ENCODE measurements at regions not wholly inside any gene's neighbourhood (a gene's known extent, or its start where the extent isn't known, plus 50 kb on each side); places are given as distances from the start of the nearest gene placed in this dataset.

DNA sequence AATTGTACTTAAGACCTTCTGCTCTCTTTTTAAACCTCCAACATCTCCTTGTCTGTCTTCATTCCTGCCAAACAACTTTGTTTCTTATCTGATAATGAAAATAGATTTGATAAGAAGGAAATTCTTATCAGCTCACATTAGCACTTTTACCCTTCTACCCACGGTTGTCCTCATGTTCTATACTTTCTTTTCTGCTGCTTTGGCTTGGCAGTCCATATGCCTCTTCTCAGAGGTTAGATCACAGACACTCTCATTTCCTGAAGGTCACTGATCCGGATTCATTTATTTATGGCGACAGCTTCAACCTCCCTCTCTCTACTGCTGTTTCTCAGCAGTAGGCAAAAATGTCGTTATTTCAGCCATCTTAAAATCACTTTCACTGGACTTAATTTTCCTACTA lies 2015.8 kb downstream of the NCAM2 start:
- Histone ChIP-seq H3K9me3 (ENCODE audit: control insufficient read depth, insufficient read depth, low read length) (peaks cover 14% of the 10 kb centered on the region), H3K27me3 (ENCODE audit: control insufficient read depth, insufficient read depth, low read length) (no peaks in the 10 kb centered on the region), H3K27ac (ENCODE audit: low read depth, low read length) (no peak overlapping the region), H3K4me3 (ENCODE audit: low read depth, low read length) (no peak overlapping the region)
- TF ChIP-seq, protein P1, sequence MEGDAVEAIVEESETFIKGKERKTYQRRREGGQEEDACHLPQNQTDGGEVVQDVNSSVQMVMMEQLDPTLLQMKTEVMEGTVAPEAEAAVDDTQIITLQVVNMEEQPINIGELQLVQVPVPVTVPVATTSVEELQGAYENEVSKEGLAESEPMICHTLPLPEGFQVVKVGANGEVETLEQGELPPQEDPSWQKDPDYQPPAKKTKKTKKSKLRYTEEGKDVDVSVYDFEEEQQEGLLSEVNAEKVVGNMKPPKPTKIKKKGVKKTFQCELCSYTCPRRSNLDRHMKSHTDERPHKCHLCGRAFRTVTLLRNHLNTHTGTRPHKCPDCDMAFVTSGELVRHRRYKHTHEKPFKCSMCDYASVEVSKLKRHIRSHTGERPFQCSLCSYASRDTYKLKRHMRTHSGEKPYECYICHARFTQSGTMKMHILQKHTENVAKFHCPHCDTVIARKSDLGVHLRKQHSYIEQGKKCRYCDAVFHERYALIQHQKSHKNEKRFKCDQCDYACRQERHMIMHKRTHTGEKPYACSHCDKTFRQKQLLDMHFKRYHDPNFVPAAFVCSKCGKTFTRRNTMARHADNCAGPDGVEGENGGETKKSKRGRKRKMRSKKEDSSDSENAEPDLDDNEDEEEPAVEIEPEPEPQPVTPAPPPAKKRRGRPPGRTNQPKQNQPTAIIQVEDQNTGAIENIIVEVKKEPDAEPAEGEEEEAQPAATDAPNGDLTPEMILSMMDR (IDR thresholded peaks at IDR 0.05; ENCODE audit: low read depth, low read length) = no peak
- ChIA-PET CTCF (no interaction called here), POLR2A (no interaction called here)
- DNase-seq (ENCODE audit: low read depth, low spot score) = no peak

DNA sequence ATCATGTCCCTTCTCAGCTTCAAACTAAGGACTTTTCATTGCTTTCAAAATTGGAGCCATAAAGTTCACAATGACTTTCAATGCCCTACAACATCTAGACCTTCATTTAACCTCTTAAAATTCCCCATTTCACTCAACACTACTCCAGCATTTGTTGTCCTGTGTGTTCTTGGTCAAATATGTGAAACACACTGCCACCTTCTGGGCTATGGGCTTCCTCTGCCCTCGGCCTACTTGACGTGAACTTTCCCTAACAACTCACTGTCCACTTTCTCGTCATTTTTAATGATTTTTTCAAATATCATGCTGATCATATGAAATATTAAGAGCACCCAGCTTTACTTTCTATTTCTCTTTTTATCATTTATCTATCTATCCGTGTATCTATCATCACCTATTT lies 2018.4 kb downstream of the NCAM2 start:
- Histone ChIP-seq H3K4me3 (ENCODE audit: low read depth, low read length) (no peak overlapping the region), H3K9me3 (ENCODE audit: control insufficient read depth, insufficient read depth, low read length) (peaks cover 22% of the 10 kb centered on the region), H3K27ac (ENCODE audit: low read depth, low read length) (no peak overlapping the region), H3K27me3 (ENCODE audit: control insufficient read depth, insufficient read depth, low read length) (no peaks in the 10 kb centered on the region)
- ChIA-PET CTCF (no interaction called here), POLR2A (no interaction called here)
- TF ChIP-seq, protein P1 (IDR thresholded peaks at IDR 0.05; ENCODE audit: low read depth, low read length) = no peak
- DNase-seq (ENCODE audit: low read depth, low spot score) = no peak

DNA sequence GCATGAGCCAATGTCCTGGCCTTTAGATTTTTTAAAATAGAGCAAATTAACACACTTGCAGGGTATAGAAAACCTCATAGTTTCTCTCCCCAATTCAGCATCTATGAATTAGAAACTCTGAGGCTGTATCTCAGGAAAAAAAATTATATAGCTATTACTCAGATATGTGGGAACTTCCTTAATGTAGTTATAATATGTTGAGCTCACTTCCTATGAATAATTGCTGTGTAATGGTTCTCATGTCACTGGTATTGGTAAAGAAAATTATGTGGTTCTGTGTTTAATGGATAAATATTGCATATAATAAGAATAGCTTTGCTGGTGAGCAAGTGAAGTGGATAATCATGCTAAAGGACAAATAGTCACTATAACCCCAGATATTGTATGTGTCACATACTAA lies 2019.8 kb downstream of the NCAM2 start:
- ChIA-PET CTCF (no interaction called here), POLR2A (no interaction called here)
- H3K27ac ChIP-seq (ENCODE audit: low read depth, low read length) = no peak overlapping the region
- DNase-seq (ENCODE audit: low read depth, low spot score) = no peak
- TF ChIP-seq, protein P1 (IDR thresholded peaks at IDR 0.05; ENCODE audit: low read depth, low read length) = no peak
- H3K4me3 ChIP-seq (ENCODE audit: low read depth, low read length) = no peak overlapping the region
- H3K9me3 ChIP-seq (ENCODE audit: control insufficient read depth, insufficient read depth, low read length) = peaks cover 24% of the 10 kb centered on the region
- no peaks in the 10 kb centered on the region for H3K27me3 ChIP-seq (ENCODE audit: control insufficient read depth, insufficient read depth, low read length)

DNA sequence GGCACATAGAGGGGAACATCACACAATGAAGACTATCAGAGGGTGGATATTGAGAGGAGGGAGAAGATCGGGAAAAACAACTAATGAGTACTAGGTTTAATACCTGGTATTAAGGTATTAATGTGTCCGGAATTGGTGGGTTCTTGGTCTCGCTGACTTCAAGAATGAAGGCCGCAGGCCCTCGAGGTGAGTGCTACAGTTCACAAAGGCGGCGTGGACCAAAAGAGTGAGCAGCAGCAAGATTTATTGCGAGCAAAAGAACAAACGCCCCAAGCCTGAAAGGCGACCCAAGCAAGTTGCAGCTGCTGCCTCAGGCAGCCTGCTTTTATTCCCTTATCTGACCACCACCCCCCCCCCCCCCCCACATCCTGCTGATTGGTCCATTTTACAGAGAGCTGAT lies 2022.8 kb downstream of the NCAM2 start:
- POLR2A ChIA-PET = no interaction called here
- TF ChIP-seq, protein P1 (IDR thresholded peaks at IDR 0.05; ENCODE audit: low read depth, low read length) = no peak
- no peaks in the 10 kb centered on the region for H3K27me3 ChIP-seq (ENCODE audit: control insufficient read depth, insufficient read depth, low read length)
- no peak overlapping the region for H3K27ac ChIP-seq (ENCODE audit: low read depth, low read length)
- no peak overlapping the region for H3K4me3 ChIP-seq (ENCODE audit: low read depth, low read length)
- no peak for DNase-seq (ENCODE audit: low read depth, low spot score)
- CTCF ChIA-PET = no interaction called here
- peaks cover 19% of the 10 kb centered on the region for H3K9me3 ChIP-seq (ENCODE audit: control insufficient read depth, insufficient read depth, low read length)

DNA sequence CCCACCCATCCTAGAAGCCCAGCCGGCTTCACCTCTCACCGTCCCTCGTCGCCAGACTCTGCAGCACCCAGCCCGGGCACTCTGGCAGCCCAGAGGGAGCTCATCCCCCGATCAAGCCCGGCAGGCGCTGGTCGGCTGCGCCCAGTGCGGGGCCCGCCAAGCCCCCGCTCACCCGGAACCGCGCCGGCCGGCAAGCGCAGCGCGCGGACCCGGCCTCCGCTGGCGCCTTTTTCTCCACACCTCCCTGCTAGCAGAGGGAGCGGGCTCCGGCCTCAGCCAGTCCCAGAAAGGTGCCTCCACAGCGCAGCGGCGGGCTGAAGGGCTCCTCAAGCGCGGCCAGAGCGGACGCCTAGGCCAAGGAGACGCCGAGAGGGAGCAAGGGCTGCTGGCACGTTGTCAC lies 2023.3 kb downstream of the NCAM2 start:
- TF ChIP-seq, protein P1 (IDR thresholded peaks at IDR 0.05; ENCODE audit: low read depth, low read length) = no peak
- Histone ChIP-seq H3K4me3 (ENCODE audit: low read depth, low read length) (no peak overlapping the region), H3K27ac (ENCODE audit: low read depth, low read length) (no peak overlapping the region), H3K9me3 (ENCODE audit: control insufficient read depth, insufficient read depth, low read length) (peaks cover 15% of the 10 kb centered on the region), H3K27me3 (ENCODE audit: control insufficient read depth, insufficient read depth, low read length) (no peaks in the 10 kb centered on the region)
- ChIA-PET POLR2A (no interaction called here), CTCF (no interaction called here)
- no peak for DNase-seq (ENCODE audit: low read depth, low spot score)

All from AG04450 (cell line).